ENCODE measurements at regions not wholly inside any gene's neighbourhood (a gene's known extent, or its start where the extent isn't known, plus 50 kb on each side); places are given as distances from the start of the nearest gene placed in this dataset.

- no peak overlapping the region for H3K4me3 Mint-ChIP-seq
- ChIA-PET CTCF (no interaction called here), POLR2A (no interaction called here)
- peaks cover 18% of the 10 kb centered on the region for H3K27me3 Mint-ChIP-seq
- ATAC-seq (no peak), DNase-seq (no peak)
- H3K9me3 Mint-ChIP-seq (ENCODE audit: low read depth) = peaks cover 22% of the 10 kb centered on the region
- peaks cover 1% of the 10 kb centered on the region for H3K36me3 Mint-ChIP-seq (ENCODE audit: low read depth)
- H3K4me1 Mint-ChIP-seq = no peaks in the 10 kb centered on the region
- no peak overlapping the region for H3K27ac Mint-ChIP-seq
- intact Hi-C loops (cut with DNase I, micrococcal nuclease) = no loop called here
Measured at GRCh38 chr10:75312440-75312839, 76.7 kb upstream of the COMTD1 start.

GRCh38 chr10:75305675-75306074 is 69.9 kb upstream of the COMTD1 start:
- DNase-seq = no peak
- ATAC-seq = no peak
- ChIA-PET POLR2A (no interaction called here), CTCF (no interaction called here)
- peaks cover 16% of the 10 kb centered on the region for H3K9me3 Mint-ChIP-seq (ENCODE audit: low read depth)
- no peak overlapping the region for H3K27ac Mint-ChIP-seq
- H3K36me3 Mint-ChIP-seq (ENCODE audit: low read depth) = peaks cover 4% of the 10 kb centered on the region
- intact Hi-C loops (cut with DNase I, micrococcal nuclease) = no loop called here
- H3K4me3 Mint-ChIP-seq = no peak overlapping the region
- peaks cover 2% of the 10 kb centered on the region for H3K4me1 Mint-ChIP-seq
- H3K27me3 Mint-ChIP-seq = peaks cover 12% of the 10 kb centered on the region

GRCh38 chr10:75304741-75305390 is 69.1 kb upstream of the COMTD1 start:
- CTCF ChIA-PET = no interaction called here

GRCh38 chr10:75304313-75304712 is 68.6 kb upstream of the COMTD1 start:
- Mint-ChIP-seq H3K27me3 (peaks cover 7% of the 10 kb centered on the region), H3K9me3 (ENCODE audit: low read depth) (peaks cover 17% of the 10 kb centered on the region), H3K27ac (no peak overlapping the region), H3K36me3 (ENCODE audit: low read depth) (peaks cover 4% of the 10 kb centered on the region), H3K4me1 (peaks cover 2% of the 10 kb centered on the region), H3K4me3 (no peak overlapping the region)
- ChIA-PET CTCF (no interaction called here), POLR2A (no interaction called here)
- ATAC-seq (no peak), DNase-seq (no peak)
- intact Hi-C loops (cut with DNase I, micrococcal nuclease) = no loop called here

More at GRCh38 chr10:75304741-75305390, 69.1 kb upstream of the COMTD1 start:
- POLR2A ChIA-PET = no interaction called here
- Mint-ChIP-seq H3K27me3 (peaks cover 9% of the 10 kb centered on the region), H3K27ac (no peak overlapping the region), H3K36me3 (ENCODE audit: low read depth) (peaks cover 4% of the 10 kb centered on the region), H3K9me3 (ENCODE audit: low read depth) (peaks cover 16% of the 10 kb centered on the region), H3K4me3 (no peak overlapping the region), H3K4me1 (peaks cover 2% of the 10 kb centered on the region)
- intact Hi-C loops (cut with DNase I, micrococcal nuclease) = no loop called here
- DNase-seq (no peak), ATAC-seq (no peak)

- Mint-ChIP-seq H3K4me3 (no peak overlapping the region), H3K27ac (no peak overlapping the region), H3K27me3 (peaks cover 5% of the 10 kb centered on the region), H3K36me3 (ENCODE audit: low read depth) (peaks cover 4% of the 10 kb centered on the region), H3K9me3 (ENCODE audit: low read depth) (peaks cover 15% of the 10 kb centered on the region), H3K4me1 (peaks cover 2% of the 10 kb centered on the region)
- DNase-seq = no peak
- intact Hi-C loops (cut with DNase I, micrococcal nuclease) = no loop called here
- POLR2A ChIA-PET = no interaction called here
- CTCF ChIA-PET = no interaction called here
- no peak for ATAC-seq
Measured at GRCh38 chr10:75303045-75303777, 67.5 kb upstream of the COMTD1 start.

- intact Hi-C loops (cut with DNase I, micrococcal nuclease) = no loop called here
- DNase-seq = no peak
- peaks cover 15% of the 10 kb centered on the region for H3K9me3 Mint-ChIP-seq (ENCODE audit: low read depth)
- POLR2A ChIA-PET = no interaction called here
- no peak overlapping the region for H3K27ac Mint-ChIP-seq
- peaks cover under 1% of the 10 kb centered on the region for H3K4me1 Mint-ChIP-seq
- no peak for ATAC-seq
- peaks cover under 1% of the 10 kb centered on the region for H3K36me3 Mint-ChIP-seq (ENCODE audit: low read depth)
- CTCF ChIA-PET = no interaction called here
- H3K4me3 Mint-ChIP-seq = no peak overlapping the region
- peaks cover 5% of the 10 kb centered on the region for H3K27me3 Mint-ChIP-seq
Measured at GRCh38 chr10:75302029-75302428, 66.3 kb upstream of the COMTD1 start.

GRCh38 chr10:75297021-75297599 is 61.4 kb upstream of the COMTD1 start:
- peaks cover 9% of the 10 kb centered on the region for H3K27me3 Mint-ChIP-seq
- peaks cover 5% of the 10 kb centered on the region for H3K4me1 Mint-ChIP-seq
- no peak overlapping the region for H3K27ac Mint-ChIP-seq
- intact Hi-C loops (cut with DNase I, micrococcal nuclease) = loop anchor here in 1 of 2 experiments (5.0 kb wide), 1 partner anchor 710 kb away; no protein-coding TSS in a partner anchor
- ATAC-seq (peak; percentile 15), DNase-seq (no peak)
- H3K9me3 Mint-ChIP-seq (ENCODE audit: low read depth) = peaks cover 3% of the 10 kb centered on the region
- H3K36me3 Mint-ChIP-seq (ENCODE audit: low read depth) = no peaks in the 10 kb centered on the region
- ChIA-PET CTCF (interaction anchor here (0.6 to 1.7 kb wide), 4 partner anchors 67 to 1187 kb away, joined by 3 to 5 read pairs (median 4); no protein-coding TSS in a partner anchor), POLR2A (interaction anchor here (0.8 kb wide), 1 partner anchor 18 kb away, joined by 3 read pairs; no protein-coding TSS in a partner anchor)
- H3K4me3 Mint-ChIP-seq = no peak overlapping the region

- ChIA-PET CTCF (interaction anchor here (0.6 to 1.7 kb wide), 5 partner anchors 62 to 1185 kb away, joined by 3 to 5 read pairs (median 3); no protein-coding TSS in a partner anchor), POLR2A (interaction anchor here (0.9 kb wide), 1 partner anchor 61 kb away, joined by 3 read pairs; no protein-coding TSS in a partner anchor)
- Mint-ChIP-seq H3K4me1 (peaks cover 5% of the 10 kb centered on the region), H3K4me3 (no peak overlapping the region), H3K9me3 (ENCODE audit: low read depth) (peaks cover 2% of the 10 kb centered on the region), H3K27me3 (peaks cover 9% of the 10 kb centered on the region), H3K27ac (no peak overlapping the region), H3K36me3 (ENCODE audit: low read depth) (no peaks in the 10 kb centered on the region)
- ATAC-seq (no peak), DNase-seq (no peak)
- intact Hi-C loops (cut with DNase I, micrococcal nuclease) = loop anchor here in 1 of 2 experiments (1.0 to 5.0 kb wide), 3 partner anchors 86 to 709 kb away; partner anchors contain the start of genes VDAC2 and ZNF503
Measured at GRCh38 chr10:75295868-75296441, 60.2 kb upstream of the COMTD1 start.

- H3K27ac Mint-ChIP-seq = no peak overlapping the region
- peak; percentile 96 for ATAC-seq
- peaks cover 2% of the 10 kb centered on the region for H3K9me3 Mint-ChIP-seq (ENCODE audit: low read depth)
- DNase-seq = peak; percentile 91
- ChIA-PET CTCF (interaction anchor here (0.6 to 1.4 kb wide), 5 partner anchors 60 to 1176 kb away, joined by 3 read pairs; partner anchors contain the start of gene COMTD1), POLR2A (interaction anchor here (0.9 kb wide), 1 partner anchor 60 kb away, joined by 3 read pairs; no protein-coding TSS in a partner anchor)
- H3K4me3 Mint-ChIP-seq = peak overlapping the region; percentile 47
- intact Hi-C loops (cut with DNase I, micrococcal nuclease) = loop anchor here in 1 of 2 experiments (1.0 to 5.0 kb wide), 3 partner anchors 85 to 708 kb away; partner anchors contain the start of genes VDAC2 and ZNF503
- H3K27me3 Mint-ChIP-seq = peaks cover 10% of the 10 kb centered on the region
- no peaks in the 10 kb centered on the region for H3K36me3 Mint-ChIP-seq (ENCODE audit: low read depth)
- H3K4me1 Mint-ChIP-seq = peaks cover 5% of the 10 kb centered on the region
Measured at GRCh38 chr10:75294866-75295701, 59.3 kb upstream of the COMTD1 start.

GRCh38 chr10:75294518-75294865 is 58.7 kb upstream of the COMTD1 start:
- H3K4me1 Mint-ChIP-seq = peaks cover 5% of the 10 kb centered on the region
- no peaks in the 10 kb centered on the region for H3K36me3 Mint-ChIP-seq (ENCODE audit: low read depth)
- POLR2A ChIA-PET = interaction anchor here (0.5 to 0.6 kb wide), 2 partner anchors 11 to 158 kb away, joined by 3 read pairs; no protein-coding TSS in a partner anchor

More at GRCh38 chr10:75294518-75294865, 58.7 kb upstream of the COMTD1 start:
- Mint-ChIP-seq H3K9me3 (ENCODE audit: low read depth) (peaks cover under 1% of the 10 kb centered on the region), H3K27me3 (peaks cover 12% of the 10 kb centered on the region), H3K4me3 (peak overlapping the region; percentile 47), H3K27ac (no peak overlapping the region)
- intact Hi-C loops (cut with DNase I, micrococcal nuclease) = loop anchor here in 1 of 2 experiments (2.0 kb wide), 1 partner anchor 106 kb away; the partner anchor contains the start of gene ZNF503
- DNase-seq (no peak), ATAC-seq (no peak)
- CTCF ChIA-PET = interaction anchor here (0.6 to 1.4 kb wide), 3 partner anchors 59 to 903 kb away, joined by 3 read pairs; partner anchors contain the start of gene COMTD1
